Cardiac septum (tissue), 1 donor: ENCODE measurements at regions not wholly inside any gene's neighbourhood (a gene's known extent, or its start where the extent isn't known, plus 50 kb on each side); places are given as distances from the start of the nearest gene placed in this dataset.

ENCODE experiments used
- DNase-seq: peaks from one replicate; pipeline ENCODE4 v3.0.0-alpha.2; 2020; ENCODE audit warnings: low spot score
- intact Hi-C: fragments of 100-400 bp; cut with DNase I; formaldehyde crosslinking; loops from one replicate; pipeline ENCODE4 v1.14.0; 2022
- donor health status: DM: no; HTN: no; CAD: no.

- no peak for DNase-seq
- intact Hi-C loops, result no loop called here
These were observed 108.0 kb upstream of the COX10 start for GRCh38 chr17:13961265-13961664.

- DNase-seq, result no peak
- intact Hi-C loops, result no loop called here
These were observed 106.5 kb upstream of the COX10 start for GRCh38 chr17:13962716-13963240.

GRCh38 chr17:13967416-13967815, 101.9 kb upstream of the COX10 start:
- intact Hi-C loops, result no loop called here
- DNase-seq, result no peak

GRCh38 chr17:13970531-13970930, 98.8 kb upstream of the COX10 start:
- no peak for DNase-seq
- intact Hi-C loops, result no loop called here

- intact Hi-C loops, result no loop called here
- no peak for DNase-seq
These were observed 95.2 kb upstream of the COX10 start for GRCh38 chr17:13973960-13974651.

GRCh38 chr17:13977837-13978236, 91.5 kb upstream of the COX10 start:
- no peak for DNase-seq
- intact Hi-C loops, result no loop called here

- intact Hi-C loops, result no loop called here
- no peak for DNase-seq
These were observed 90.8 kb upstream of the COX10 start for GRCh38 chr17:13978478-13978877.

GRCh38 chr17:13981881-13982280, 87.4 kb upstream of the COX10 start:
- intact Hi-C loops, result no loop called here
- no peak for DNase-seq

GRCh38 chr17:13984956-13985355, 84.3 kb upstream of the COX10 start:
- intact Hi-C loops, result no loop called here
- DNase-seq, result no peak

GRCh38 chr17:13986855-13987254, 82.4 kb upstream of the COX10 start:
- intact Hi-C loops, result no loop called here
- no peak for DNase-seq

- intact Hi-C loops, result no loop called here
- DNase-seq, result no peak
These were observed 80.2 kb upstream of the COX10 start for GRCh38 chr17:13989138-13989537.

GRCh38 chr17:13993106-13993505, 76.2 kb upstream of the COX10 start:
- intact Hi-C loops, result no loop called here

GRCh38 chr17:13994050-13994449, 75.3 kb upstream of the COX10 start:
- DNase-seq, result no peak
- intact Hi-C loops, result no loop called here

More at GRCh38 chr17:13993106-13993505, 76.2 kb upstream of the COX10 start:
- DNase-seq, result no peak

- no peak for DNase-seq
- intact Hi-C loops, result no loop called here
These were observed 73.4 kb upstream of the COX10 start for GRCh38 chr17:13995856-13996271.

- intact Hi-C loops, result no loop called here
These were observed 73.0 kb upstream of the COX10 start for GRCh38 chr17:13996276-13996675.

GRCh38 chr17:13996748-13997147, 72.6 kb upstream of the COX10 start:
- intact Hi-C loops, result no loop called here

More at GRCh38 chr17:13996276-13996675, 73.0 kb upstream of the COX10 start:
- DNase-seq, result no peak

GRCh38 chr17:14004927-14005620, 64.2 kb upstream of the COX10 start:
- DNase-seq, result no peak
- intact Hi-C loops, result no loop called here

More at GRCh38 chr17:13996748-13997147, 72.6 kb upstream of the COX10 start:
- no peak for DNase-seq

GRCh38 chr17:14006249-14006942, 62.9 kb upstream of the COX10 start:
- intact Hi-C loops, result no loop called here

GRCh38 chr17:14007951-14008350, 61.4 kb upstream of the COX10 start:
- no peak for DNase-seq
- intact Hi-C loops, result no loop called here

More at GRCh38 chr17:14006249-14006942, 62.9 kb upstream of the COX10 start:
- DNase-seq, result no peak

GRCh38 chr17:14011036-14011692, 58.1 kb upstream of the COX10 start:
- intact Hi-C loops, result no loop called here
- DNase-seq, result no peak
